MM.1S (cell line): ENCODE measurements at regions not wholly inside any gene's neighbourhood (a gene's known extent, or its start where the extent isn't known, plus 50 kb on each side); places are given as distances from the start of the nearest gene placed in this dataset.

Experiments used
- DNase-seq: peaks from one replicate; pipeline ENCODE4 v3.0.0-alpha.2; 2015
- H2AFZ ChIP-seq: fragments of 300-600 bp; sonication (generic); 2 replicates; pipeline ENCODE4 v1.6.0; 2016; ENCODE audit warnings: antibody characterized with exemption, low read length
- H3F3A ChIP-seq: fragments of 300-600 bp; sonication (generic); 2 replicates; pipeline ENCODE4 v1.6.1; 2016; ENCODE audit warnings: mild to moderate bottlenecking, antibody characterized with exemption, low read length, moderate library complexity, mixed read lengths; ENCODE audit not compliant: insufficient read depth
- H3K27ac ChIP-seq: fragments of 300-600 bp; sonication (generic); 2 replicates; pipeline ENCODE4 v1.5.1; 2016; ENCODE audit warnings: mild to moderate bottlenecking, low read length
- H3K27me3 ChIP-seq: fragments of 300-600 bp; sonication (generic); replicated peaks from 2 replicates; pipeline ENCODE4 v1.6.0; 2016; ENCODE audit warnings: low read length; ENCODE audit not compliant: insufficient read depth
- H3K36me3 ChIP-seq: fragments of 300-600 bp; sonication (generic); replicated peaks from 2 replicates; pipeline ENCODE4 v1.6.1; 2016; ENCODE audit warnings: mild to moderate bottlenecking, low read length, mixed read lengths; ENCODE audit not compliant: insufficient read depth
- H3K4me1 ChIP-seq: fragments of 300-600 bp; sonication (generic); 2 replicates; pipeline ENCODE4 v1.6.1; 2016; ENCODE audit warnings: low read length, mixed read lengths
- H3K4me2 ChIP-seq: fragments of 300-600 bp; sonication (generic); 2 replicates; pipeline ENCODE4 v1.6.0; 2016; ENCODE audit warnings: low read depth, low read length
- H3K4me3 ChIP-seq: fragments of 300-600 bp; sonication (generic); 2 replicates; pipeline ENCODE4 v1.5.1; 2016; ENCODE audit warnings: low read length, mixed read lengths
- H3K79me2 ChIP-seq: fragments of 300-600 bp; sonication (generic); 2 replicates; pipeline ENCODE4 v1.6.1; 2016; ENCODE audit warnings: mixed run types, low read length, mixed read lengths
- H3K9ac ChIP-seq: fragments of 300-600 bp; sonication (generic); 2 replicates; pipeline ENCODE4 v1.6.1; 2016; ENCODE audit warnings: low read length, mixed read lengths
- H3K9me2 ChIP-seq: fragments of 300-600 bp; sonication (generic); replicated peaks from 2 replicates; pipeline ENCODE4 v1.6.1; 2016; ENCODE audit warnings: mild to moderate bottlenecking, low read length, mixed read lengths; ENCODE audit not compliant: insufficient read depth
- H3K9me3 ChIP-seq: fragments of 300-600 bp; sonication (generic); replicated peaks from 2 replicates; pipeline ENCODE4 v1.6.1; 2016; ENCODE audit warnings: mild to moderate bottlenecking, low read length, mixed read lengths; ENCODE audit not compliant: insufficient read depth
- H4K20me1 ChIP-seq: fragments of 300-600 bp; sonication (generic); 2 replicates; pipeline ENCODE4 v1.6.1; 2016; ENCODE audit warnings: mild to moderate bottlenecking, low read length, moderate library complexity, mixed read lengths; ENCODE audit not compliant: insufficient read depth
- CTCF ChIP-seq: fragments of 300-600 bp; sonication (generic); IDR thresholded peaks from 2 replicates; pipeline ENCODE4 v1.5.1; 2016; ENCODE audit warnings: antibody characterized with exemption, low read length, mixed read lengths
- EZH2 ChIP-seq: fragments of 300-600 bp; sonication (generic); optimal IDR thresholded peaks from 2 replicates; pipeline ENCODE3; 2017; ENCODE audit warnings: low read depth, mild to moderate bottlenecking, antibody characterized with exemption, low read length, mixed read lengths
- EZH2phosphoT487 ChIP-seq: fragments of 300-600 bp; sonication (generic); IDR thresholded peaks from 2 replicates; pipeline ENCODE4 v1.6.1; 2018; ENCODE audit warnings: antibody characterized with exemption, low read length

- Histone ChIP-seq H3K27me3 (no peaks in the 10 kb centered on the region), H3K4me2 (no peak overlapping the region)
Measured at GRCh38 chrX:137945470-137945869, 379.5 kb downstream of the ZIC3 start.

GRCh38 chrX:137969191-137969590 lies 403.3 kb downstream of the ZIC3 start:
- TF ChIP-seq EZH2: no peak
- no peak for TF ChIP-seq EZH2phosphoT487
- TF ChIP-seq CTCF: no peak
- Histone ChIP-seq H3K9ac (no peak overlapping the region), H3F3A (no peaks in the 10 kb centered on the region), H4K20me1 (no peaks in the 10 kb centered on the region), H3K27ac (no peak overlapping the region), H3K9me3 (no peaks in the 10 kb centered on the region), H3K9me2 (no peaks in the 10 kb centered on the region), H3K4me2 (no peak overlapping the region), H3K79me2 (no peaks in the 10 kb centered on the region), H2AFZ (no peak overlapping the region), H3K27me3 (no peaks in the 10 kb centered on the region), H3K4me1 (no peaks in the 10 kb centered on the region), H3K4me3 (no peak overlapping the region), H3K36me3 (no peaks in the 10 kb centered on the region)
- DNase-seq: no peak

More at GRCh38 chrX:137945470-137945869, 379.5 kb downstream of the ZIC3 start:
- no peak for DNase-seq
- H3K36me3 ChIP-seq: no peaks in the 10 kb centered on the region
- H3K9ac ChIP-seq: no peak overlapping the region
- no peak overlapping the region for H3K4me3 ChIP-seq
- no peaks in the 10 kb centered on the region for H4K20me1 ChIP-seq
- H3K9me3 ChIP-seq: no peaks in the 10 kb centered on the region
- TF ChIP-seq EZH2phosphoT487 (no peak), EZH2 (no peak), CTCF (no peak)
- H2AFZ ChIP-seq: no peak overlapping the region
- no peaks in the 10 kb centered on the region for H3F3A ChIP-seq
- no peaks in the 10 kb centered on the region for H3K9me2 ChIP-seq
- H3K79me2 ChIP-seq: no peaks in the 10 kb centered on the region
- no peak overlapping the region for H3K27ac ChIP-seq
- no peaks in the 10 kb centered on the region for H3K4me1 ChIP-seq

GRCh38 chrX:137982472-137983172 lies 416.7 kb downstream of the ZIC3 start:
- H3F3A ChIP-seq: no peaks in the 10 kb centered on the region
- no peaks in the 10 kb centered on the region for H4K20me1 ChIP-seq
- no peaks in the 10 kb centered on the region for H3K36me3 ChIP-seq
- H2AFZ ChIP-seq: no peak overlapping the region
- no peak overlapping the region for H3K27ac ChIP-seq
- no peak overlapping the region for H3K4me2 ChIP-seq
- DNase-seq: no peak
- H3K9me3 ChIP-seq: no peaks in the 10 kb centered on the region
- no peak for TF ChIP-seq CTCF
- no peak for TF ChIP-seq EZH2
- no peak overlapping the region for H3K9ac ChIP-seq
- no peaks in the 10 kb centered on the region for H3K27me3 ChIP-seq
- H3K4me1 ChIP-seq: no peaks in the 10 kb centered on the region
- no peak overlapping the region for H3K4me3 ChIP-seq
- no peaks in the 10 kb centered on the region for H3K9me2 ChIP-seq
- no peaks in the 10 kb centered on the region for H3K79me2 ChIP-seq
